NT2/D1 (cell line): ENCODE measurements at regions not wholly inside any gene's neighbourhood (a gene's known extent, or its start where the extent isn't known, plus 50 kb on each side); places are given as distances from the start of the nearest gene placed in this dataset.

Experiments used
- SUZ12 ChIP-seq: IDR thresholded peaks from 2 replicates; pipeline ENCODE4 v1.6.1; 2011; ENCODE audit not compliant: insufficient read length, insufficient read depth; ENCODE audit errors: extremely low read depth
- YY1 ChIP-seq: IDR thresholded peaks from 2 replicates; pipeline ENCODE4 v1.6.1; 2011; ENCODE audit not compliant: insufficient read length, insufficient read depth
- ZNF274 ChIP-seq: IDR thresholded peaks from 2 replicates; pipeline ENCODE4 v1.6.1; 2011; ENCODE audit warnings: mild to moderate bottlenecking, low read depth, low read length

DNA sequence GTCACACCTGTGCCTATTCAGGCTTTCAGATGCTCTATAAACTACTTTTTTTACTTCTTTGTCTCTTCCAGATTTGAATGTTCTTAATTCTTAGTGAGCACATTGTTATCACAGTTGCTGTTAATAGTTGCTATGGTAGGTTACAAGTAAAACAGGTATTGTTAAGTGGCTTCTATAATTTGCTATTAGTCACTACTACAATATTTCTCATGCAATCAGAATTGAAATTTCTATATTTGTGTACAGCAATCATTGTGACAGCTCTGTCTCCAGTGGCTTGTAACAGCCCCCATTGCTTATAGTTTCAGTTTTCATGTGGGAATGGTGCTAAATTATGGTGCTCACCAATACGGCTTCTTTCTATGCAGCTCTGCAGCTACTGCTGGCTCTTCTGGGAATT is 318.4 kb upstream of the GOLIM4 start:
- TF ChIP-seq ZNF274, result no peak
- no peak for TF ChIP-seq YY1
- no peak for TF ChIP-seq SUZ12
